ENCODE measurements at regions not wholly inside any gene's neighbourhood (a gene's known extent, or its start where the extent isn't known, plus 50 kb on each side); places are given as distances from the start of the nearest gene placed in this dataset.

DNA sequence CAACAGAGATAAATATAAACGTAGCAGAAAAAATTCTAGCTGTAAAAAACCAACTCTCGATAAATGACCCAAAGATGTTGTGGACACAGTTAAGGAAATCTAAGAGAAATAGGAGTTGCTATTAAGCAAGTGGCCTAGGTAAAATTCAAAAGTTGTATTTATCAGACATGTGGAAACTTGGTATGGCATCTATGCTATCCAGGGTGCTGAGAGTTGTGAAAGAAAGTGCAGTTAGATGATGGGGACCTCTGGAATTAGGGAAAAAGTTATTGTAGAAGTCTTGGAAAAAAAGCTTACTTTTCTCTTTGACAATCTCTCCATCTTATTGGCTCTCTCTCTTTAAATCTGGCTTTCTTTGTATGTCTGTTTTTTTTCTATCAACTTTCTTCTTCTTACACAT, 1090.9 kb downstream of the TBL1XR1 start:
- TF ChIP-seq, protein P1, sequence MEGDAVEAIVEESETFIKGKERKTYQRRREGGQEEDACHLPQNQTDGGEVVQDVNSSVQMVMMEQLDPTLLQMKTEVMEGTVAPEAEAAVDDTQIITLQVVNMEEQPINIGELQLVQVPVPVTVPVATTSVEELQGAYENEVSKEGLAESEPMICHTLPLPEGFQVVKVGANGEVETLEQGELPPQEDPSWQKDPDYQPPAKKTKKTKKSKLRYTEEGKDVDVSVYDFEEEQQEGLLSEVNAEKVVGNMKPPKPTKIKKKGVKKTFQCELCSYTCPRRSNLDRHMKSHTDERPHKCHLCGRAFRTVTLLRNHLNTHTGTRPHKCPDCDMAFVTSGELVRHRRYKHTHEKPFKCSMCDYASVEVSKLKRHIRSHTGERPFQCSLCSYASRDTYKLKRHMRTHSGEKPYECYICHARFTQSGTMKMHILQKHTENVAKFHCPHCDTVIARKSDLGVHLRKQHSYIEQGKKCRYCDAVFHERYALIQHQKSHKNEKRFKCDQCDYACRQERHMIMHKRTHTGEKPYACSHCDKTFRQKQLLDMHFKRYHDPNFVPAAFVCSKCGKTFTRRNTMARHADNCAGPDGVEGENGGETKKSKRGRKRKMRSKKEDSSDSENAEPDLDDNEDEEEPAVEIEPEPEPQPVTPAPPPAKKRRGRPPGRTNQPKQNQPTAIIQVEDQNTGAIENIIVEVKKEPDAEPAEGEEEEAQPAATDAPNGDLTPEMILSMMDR (IDR thresholded peaks at IDR 0.05), result no peak
- no peak for TF ChIP-seq POLR2A (IDR thresholded peaks at IDR 0.05)

All from Peyer's patch (tissue), 4 donors.